ENCODE measurements at regions not wholly inside any gene's neighbourhood (a gene's known extent, or its start where the extent isn't known, plus 50 kb on each side); places are given as distances from the start of the nearest gene placed in this dataset.
A peak's percentile ranks its signal among the peaks of the same experiment; 100 is the strongest.

GRCh38 chr5:105762728-105763127 lies 1908.0 kb downstream of the EFNA5 start:
- Mint-ChIP-seq H3K4me3 (no peak overlapping the region), H3K27me3 (no peaks in the 10 kb centered on the region), H3K9me3 (peaks cover 21 to 44% of the 10 kb centered on the region in 2 donors), H3K4me1 (no peaks in the 10 kb centered on the region), H3K27ac (no peak overlapping the region)
- DNase-seq (no peak), ATAC-seq (no peak)

GRCh38 chr5:105754056-105754455 lies 1916.7 kb downstream of the EFNA5 start:
- no peaks in the 10 kb centered on the region for H3K27me3 Mint-ChIP-seq
- no peak overlapping the region for H3K4me3 Mint-ChIP-seq
- ATAC-seq (no peak), DNase-seq (no peak)
- H3K27ac Mint-ChIP-seq = no peak overlapping the region
- H3K9me3 Mint-ChIP-seq = no peaks in the 10 kb centered on the region
- H3K4me1 Mint-ChIP-seq = no peaks in the 10 kb centered on the region

- Mint-ChIP-seq H3K9me3 (peaks cover 0 to 1% of the 10 kb centered on the region in 2 donors), H3K27me3 (no peaks in the 10 kb centered on the region), H3K4me1 (no peaks in the 10 kb centered on the region), H3K4me3 (no peak overlapping the region), H3K27ac (no peak overlapping the region)
- ATAC-seq = no peak
- no peak for DNase-seq
These were observed 1917.9 kb downstream of the EFNA5 start for GRCh38 chr5:105752801-105753200.

- no peak for ATAC-seq
- Mint-ChIP-seq H3K9me3 (peaks cover 0 to 7% of the 10 kb centered on the region in 2 donors), H3K4me3 (no peak overlapping the region), H3K27me3 (no peaks in the 10 kb centered on the region), H3K27ac (no peak overlapping the region), H3K4me1 (no peaks in the 10 kb centered on the region)
- DNase-seq = no peak
These were observed 1918.8 kb downstream of the EFNA5 start for GRCh38 chr5:105751908-105752307.

- H3K27me3 Mint-ChIP-seq = no peaks in the 10 kb centered on the region
- no peak overlapping the region for H3K4me3 Mint-ChIP-seq
- no peak for ATAC-seq
- peaks cover 4 to 20% of the 10 kb centered on the region in 2 donors for H3K9me3 Mint-ChIP-seq
- H3K4me1 Mint-ChIP-seq = no peaks in the 10 kb centered on the region
- no peak for DNase-seq
- H3K27ac Mint-ChIP-seq = no peak overlapping the region
These were observed 1925.6 kb downstream of the EFNA5 start for GRCh38 chr5:105745111-105745510.

- Mint-ChIP-seq H3K9me3 (peaks cover 8 to 14% of the 10 kb centered on the region in 2 donors), H3K27me3 (no peaks in the 10 kb centered on the region), H3K4me3 (no peak overlapping the region), H3K4me1 (no peaks in the 10 kb centered on the region), H3K27ac (no peak overlapping the region)
- ATAC-seq (no peak), DNase-seq (no peak)
These were observed 1930.5 kb downstream of the EFNA5 start for GRCh38 chr5:105740242-105740641.

GRCh38 chr5:105739732-105740131 lies 1931.0 kb downstream of the EFNA5 start:
- no peak overlapping the region for H3K27ac Mint-ChIP-seq
- no peak overlapping the region for H3K4me3 Mint-ChIP-seq
- ATAC-seq (no peak), DNase-seq (no peak)
- H3K27me3 Mint-ChIP-seq = no peaks in the 10 kb centered on the region
- peaks cover 8 to 14% of the 10 kb centered on the region in 2 donors for H3K9me3 Mint-ChIP-seq
- H3K4me1 Mint-ChIP-seq = no peaks in the 10 kb centered on the region

- Mint-ChIP-seq H3K4me3 (no peak overlapping the region), H3K9me3 (peaks cover 3 to 7% of the 10 kb centered on the region in 2 donors), H3K27ac (no peak overlapping the region), H3K27me3 (no peaks in the 10 kb centered on the region), H3K4me1 (no peaks in the 10 kb centered on the region)
- DNase-seq (no peak), ATAC-seq (no peak)
These were observed 1935.0 kb downstream of the EFNA5 start for GRCh38 chr5:105735704-105736103.

- H3K4me1 Mint-ChIP-seq = no peaks in the 10 kb centered on the region
- ATAC-seq (no peak), DNase-seq (no peak)
- no peak overlapping the region for H3K27ac Mint-ChIP-seq
- peaks cover 0 to 10% of the 10 kb centered on the region in 2 donors for H3K9me3 Mint-ChIP-seq
- no peaks in the 10 kb centered on the region for H3K27me3 Mint-ChIP-seq
- no peak overlapping the region for H3K4me3 Mint-ChIP-seq
These were observed 1939.8 kb downstream of the EFNA5 start for GRCh38 chr5:105730982-105731381.

GRCh38 chr5:105726093-105726492 lies 1944.6 kb downstream of the EFNA5 start:
- DNase-seq (no peak), ATAC-seq (peak; percentile 23)
- Mint-ChIP-seq H3K27me3 (no peaks in the 10 kb centered on the region), H3K4me1 (no peaks in the 10 kb centered on the region), H3K27ac (peak overlapping the region in 1 of 2 donors; percentile 42), H3K9me3 (peaks cover 20 to 28% of the 10 kb centered on the region in 2 donors), H3K4me3 (no peak overlapping the region)

GRCh38 chr5:105708442-105708841 lies 1962.3 kb downstream of the EFNA5 start:
- Mint-ChIP-seq H3K27ac (no peak overlapping the region), H3K27me3 (no peaks in the 10 kb centered on the region), H3K4me3 (no peak overlapping the region), H3K9me3 (peaks cover 9 to 14% of the 10 kb centered on the region in 2 donors), H3K4me1 (no peaks in the 10 kb centered on the region)
- ATAC-seq (no peak), DNase-seq (no peak)

- Mint-ChIP-seq H3K4me3 (no peak overlapping the region), H3K4me1 (no peaks in the 10 kb centered on the region), H3K27ac (no peak overlapping the region), H3K27me3 (no peaks in the 10 kb centered on the region), H3K9me3 (peaks cover 8 to 22% of the 10 kb centered on the region in 2 donors)
- ATAC-seq = no peak
- DNase-seq = no peak
These were observed 1968.4 kb downstream of the EFNA5 start for GRCh38 chr5:105702323-105702722.

- ATAC-seq = no peak
- Mint-ChIP-seq H3K27me3 (no peaks in the 10 kb centered on the region), H3K4me3 (no peak overlapping the region), H3K9me3 (no peaks in the 10 kb centered on the region), H3K4me1 (no peaks in the 10 kb centered on the region), H3K27ac (no peak overlapping the region)
- no peak for DNase-seq
These were observed 1974.3 kb downstream of the EFNA5 start for GRCh38 chr5:105696440-105696839.

- Mint-ChIP-seq H3K27me3 (no peaks in the 10 kb centered on the region), H3K4me3 (no peak overlapping the region), H3K9me3 (no peaks in the 10 kb centered on the region), H3K4me1 (no peaks in the 10 kb centered on the region), H3K27ac (no peak overlapping the region)
- DNase-seq (no peak), ATAC-seq (no peak)
These were observed 1974.8 kb downstream of the EFNA5 start for GRCh38 chr5:105695941-105696340.

- H3K27ac Mint-ChIP-seq = no peak overlapping the region
- no peak overlapping the region for H3K4me3 Mint-ChIP-seq
- H3K4me1 Mint-ChIP-seq = no peaks in the 10 kb centered on the region
- ATAC-seq (no peak), DNase-seq (no peak)
- H3K27me3 Mint-ChIP-seq = no peaks in the 10 kb centered on the region
- H3K9me3 Mint-ChIP-seq = no peaks in the 10 kb centered on the region
These were observed 1981.1 kb downstream of the EFNA5 start for GRCh38 chr5:105689596-105689995.

GRCh38 chr5:105688227-105688792 lies 1982.4 kb downstream of the EFNA5 start:
- H3K9me3 Mint-ChIP-seq = peaks cover 0 to 5% of the 10 kb centered on the region in 2 donors
- no peak for DNase-seq
- no peak overlapping the region for H3K4me3 Mint-ChIP-seq
- ATAC-seq = no peak
- H3K27ac Mint-ChIP-seq = no peak overlapping the region
- no peaks in the 10 kb centered on the region for H3K4me1 Mint-ChIP-seq
- H3K27me3 Mint-ChIP-seq = no peaks in the 10 kb centered on the region

GRCh38 chr5:105687493-105687892 lies 1983.2 kb downstream of the EFNA5 start:
- no peaks in the 10 kb centered on the region for H3K4me1 Mint-ChIP-seq
- no peak for DNase-seq
- peaks cover 0 to 6% of the 10 kb centered on the region in 2 donors for H3K9me3 Mint-ChIP-seq
- H3K27me3 Mint-ChIP-seq = no peaks in the 10 kb centered on the region
- no peak overlapping the region for H3K4me3 Mint-ChIP-seq
- no peak overlapping the region for H3K27ac Mint-ChIP-seq
- no peak for ATAC-seq

All from stimulated activated naive CD8-positive, alpha-beta T cell treated with anti-CD3 and anti-CD28 coated beads, Interleukin-15, amount 100 ng/mL, for 72 hours (primary cell).